Stomach (tissue), 4 donors: ENCODE measurements at regions not wholly inside any gene's neighbourhood (a gene's known extent, or its start where the extent isn't known, plus 50 kb on each side); places are given as distances from the start of the nearest gene placed in this dataset.

Experiments
- CTCF ChIP-seq, 7 experiments: fragments of 450-650 bp in 4 of 7; fragments of 200-600 bp in 3 of 7; sonication (generic) in 3 of 7; IDR thresholded peaks; one replicate each; pipeline ENCODE4 v1.5.1; 2016 to 2019; ENCODE audit warnings: antibody characterized with exemption in 7 of 7, control low read depth in 2 of 7, mild to moderate bottlenecking in 1 of 7
- POLR2A ChIP-seq, 4 donors: fragments of 450-650 bp; IDR thresholded peaks; one replicate each; pipeline ENCODE4 v1.6.1; 2016; ENCODE audit warnings: antibody characterized with exemption in 4 of 4, control low read depth in 2 of 4, mild to moderate bottlenecking in 1 of 4, moderate library complexity in 1 of 4
- POLR2AphosphoS5 ChIP-seq, 3 donors: sonication (generic); formaldehyde crosslinking; IDR thresholded peaks; one replicate each; pipeline ENCODE4 v1.6.1; 2016; ENCODE audit warnings: antibody characterized with exemption in 3 of 3

DNA sequence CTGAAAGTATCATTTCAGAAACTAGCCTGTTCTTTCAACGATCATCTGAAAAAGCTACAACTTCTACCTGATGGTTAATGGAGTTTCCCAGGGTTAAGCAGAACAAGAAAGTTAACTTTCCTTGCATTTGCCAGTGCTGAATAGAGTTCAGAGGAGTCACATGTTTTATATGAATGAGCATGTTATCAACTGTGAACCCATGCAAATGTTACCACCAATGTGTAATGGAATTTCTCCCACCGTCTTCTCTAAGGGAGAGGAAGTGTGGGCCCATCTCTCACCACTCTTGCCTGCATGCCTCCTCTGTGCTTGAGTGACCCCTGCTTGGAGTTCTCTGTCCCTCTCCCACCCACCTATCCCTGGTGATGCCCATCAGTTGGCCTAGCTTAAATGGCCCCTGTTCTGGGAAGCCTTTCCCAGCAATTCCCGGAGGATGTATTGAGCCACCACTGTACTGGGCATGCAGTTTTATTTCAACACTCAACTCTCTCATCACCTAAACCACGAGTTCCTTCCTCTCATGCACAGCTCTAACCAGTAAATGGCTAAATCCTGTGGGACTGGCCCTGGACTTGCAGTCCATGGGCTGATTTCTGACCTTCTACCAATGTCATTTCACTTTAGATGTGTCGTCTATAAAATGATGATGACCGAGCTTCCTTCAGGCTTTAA lies 159.8 kb downstream of the RPAP3 start:
- TF ChIP-seq POLR2AphosphoS5 (IDR thresholded peaks at IDR 0.05) (no peak), CTCF (IDR thresholded peaks at IDR 0.05) (no peak), POLR2A (IDR thresholded peaks at IDR 0.05) (no peak)
